ENCODE measurements at regions not wholly inside any gene's neighbourhood (a gene's known extent, or its start where the extent isn't known, plus 50 kb on each side); places are given as distances from the start of the nearest gene placed in this dataset.

- DNase-seq = no peak
These were observed 164.0 kb downstream of the KLF5 start for GRCh38 chr13:73222627-73223305.

- DNase-seq = no peak
These were observed 162.3 kb downstream of the KLF5 start for GRCh38 chr13:73220966-73221720.

- DNase-seq = no peak
These were observed 159.4 kb downstream of the KLF5 start for GRCh38 chr13:73218181-73218580.

- no peak for DNase-seq
These were observed 157.6 kb downstream of the KLF5 start for GRCh38 chr13:73216381-73216831.

- DNase-seq = no peak
These were observed 157.0 kb downstream of the KLF5 start for GRCh38 chr13:73215823-73216222.

GRCh38 chr13:73212482-73212881, 153.7 kb downstream of the KLF5 start:
- DNase-seq = no peak

GRCh38 chr13:73210218-73210883, 151.5 kb downstream of the KLF5 start:
- no peak for DNase-seq

GRCh38 chr13:73204952-73205351, 146.1 kb downstream of the KLF5 start:
- no peak for DNase-seq

- DNase-seq = no peak
These were observed 142.8 kb downstream of the KLF5 start for GRCh38 chr13:73201626-73202025.

- no peak for DNase-seq
These were observed 140.2 kb downstream of the KLF5 start for GRCh38 chr13:73198991-73199411.

- no peak for DNase-seq
These were observed 136.3 kb downstream of the KLF5 start for GRCh38 chr13:73195091-73195490.

- no peak for DNase-seq
These were observed 135.5 kb downstream of the KLF5 start for GRCh38 chr13:73194310-73194709.

GRCh38 chr13:73193554-73193953, 134.7 kb downstream of the KLF5 start:
- DNase-seq = no peak

- no peak for DNase-seq
These were observed 131.7 kb downstream of the KLF5 start for GRCh38 chr13:73190477-73190876.

GRCh38 chr13:73189776-73190175, 131.0 kb downstream of the KLF5 start:
- no peak for DNase-seq

- no peak for DNase-seq
These were observed 130.6 kb downstream of the KLF5 start for GRCh38 chr13:73189362-73189761.

GRCh38 chr13:73187106-73187505, 128.3 kb downstream of the KLF5 start:
- no peak for DNase-seq

GRCh38 chr13:73179650-73180274, 121.0 kb downstream of the KLF5 start:
- DNase-seq = no peak

- DNase-seq = no peak
These were observed 119.2 kb downstream of the KLF5 start for GRCh38 chr13:73177916-73178565.

GRCh38 chr13:73177017-73177416, 118.2 kb downstream of the KLF5 start:
- no peak for DNase-seq

- DNase-seq = no peak
These were observed 115.8 kb downstream of the KLF5 start for GRCh38 chr13:73174521-73175010.

- no peak for DNase-seq
These were observed 114.5 kb downstream of the KLF5 start for GRCh38 chr13:73173279-73173811.
